Keratinocyte (primary cell): ENCODE measurements at regions not wholly inside any gene's neighbourhood (a gene's known extent, or its start where the extent isn't known, plus 50 kb on each side); places are given as distances from the start of the nearest gene placed in this dataset.

Experiments
- EZH2 ChIP-seq: IDR thresholded peaks from one replicate; pipeline ENCODE4 v1.6.1; 2012; ENCODE audit warnings: inconsistent platforms, mild to moderate bottlenecking, low read length, moderate library complexity
- TF ChIP-seq, protein P1 (sequence below), 3 experiments: IDR thresholded peaks in 1 of 3; conservative IDR thresholded peaks in 1 of 3; optimal IDR thresholded peaks in 1 of 3; 2 replicates in 2 of 3; 3 replicates in 1 of 3; pipeline versions ENCODE3 to v1.5.1; 2011; ENCODE audit warnings: low read length in 3 of 3, mild to moderate bottlenecking in 3 of 3, moderate library complexity in 2 of 3, control low read depth in 1 of 3, inconsistent platforms in 1 of 3; ENCODE audit not compliant: insufficient read depth in 2 of 3; ENCODE audit errors: extremely low read depth in 1 of 3

DNA sequence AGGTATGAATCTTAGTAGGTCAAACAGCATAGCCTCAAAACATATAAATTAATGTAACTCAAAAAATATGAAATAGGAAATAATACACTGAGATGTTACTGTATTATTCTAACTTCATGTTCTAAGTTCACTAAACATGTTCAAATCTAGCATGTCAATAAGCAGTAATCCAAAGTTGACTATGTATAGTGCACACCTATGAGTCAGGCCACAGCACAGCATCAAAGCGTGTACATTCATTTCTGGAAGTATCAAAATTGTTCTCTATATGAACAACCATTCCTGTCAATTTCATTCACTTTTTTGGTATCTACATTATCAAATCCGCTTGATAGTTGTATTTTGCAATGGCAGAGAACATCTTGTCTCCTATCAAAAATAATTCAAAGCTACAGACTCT, 418.9 kb upstream of the POM121L12 start:
- TF ChIP-seq, protein P1, sequence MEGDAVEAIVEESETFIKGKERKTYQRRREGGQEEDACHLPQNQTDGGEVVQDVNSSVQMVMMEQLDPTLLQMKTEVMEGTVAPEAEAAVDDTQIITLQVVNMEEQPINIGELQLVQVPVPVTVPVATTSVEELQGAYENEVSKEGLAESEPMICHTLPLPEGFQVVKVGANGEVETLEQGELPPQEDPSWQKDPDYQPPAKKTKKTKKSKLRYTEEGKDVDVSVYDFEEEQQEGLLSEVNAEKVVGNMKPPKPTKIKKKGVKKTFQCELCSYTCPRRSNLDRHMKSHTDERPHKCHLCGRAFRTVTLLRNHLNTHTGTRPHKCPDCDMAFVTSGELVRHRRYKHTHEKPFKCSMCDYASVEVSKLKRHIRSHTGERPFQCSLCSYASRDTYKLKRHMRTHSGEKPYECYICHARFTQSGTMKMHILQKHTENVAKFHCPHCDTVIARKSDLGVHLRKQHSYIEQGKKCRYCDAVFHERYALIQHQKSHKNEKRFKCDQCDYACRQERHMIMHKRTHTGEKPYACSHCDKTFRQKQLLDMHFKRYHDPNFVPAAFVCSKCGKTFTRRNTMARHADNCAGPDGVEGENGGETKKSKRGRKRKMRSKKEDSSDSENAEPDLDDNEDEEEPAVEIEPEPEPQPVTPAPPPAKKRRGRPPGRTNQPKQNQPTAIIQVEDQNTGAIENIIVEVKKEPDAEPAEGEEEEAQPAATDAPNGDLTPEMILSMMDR (optimal IDR thresholded peaks at IDR 0.05 in 1 of 3, IDR thresholded peaks at IDR 0.05 in 1 of 3, conservative IDR thresholded peaks at IDR 0.05 in 1 of 3; ENCODE audit: extremely low read depth in 1 of 3, insufficient read depth in 2 of 3, low read length in 3 of 3), result no peak
- TF ChIP-seq EZH2, result no peak
